ENCODE measurements at regions not wholly inside any gene's neighbourhood (a gene's known extent, or its start where the extent isn't known, plus 50 kb on each side); places are given as distances from the start of the nearest gene placed in this dataset.

DNA sequence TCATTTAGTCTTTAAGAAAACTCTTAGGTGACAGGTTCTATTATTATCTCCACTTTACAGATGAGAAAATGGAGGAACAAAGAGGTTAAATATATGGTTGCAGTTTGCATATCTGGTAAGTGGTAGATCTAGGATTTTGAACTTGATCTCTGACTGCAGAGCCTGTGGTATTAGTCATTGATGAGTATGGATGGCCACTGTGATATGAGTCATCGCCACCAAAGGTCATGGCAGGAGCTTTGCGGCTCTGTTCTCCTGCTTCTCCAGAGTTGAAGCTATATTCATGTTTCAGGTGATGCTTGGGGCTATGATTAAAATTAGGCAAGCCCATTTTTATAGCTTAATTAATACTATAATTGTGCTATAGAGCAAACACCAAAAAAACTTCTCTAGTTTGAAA lies 306.2 kb upstream of the DPPA4 start:
- Histone ChIP-seq H3K9me3 (ENCODE audit: low read length) (no peaks in the 10 kb centered on the region), H2AFZ (ENCODE audit: low read length) (no peak overlapping the region), H3K4me2 (ENCODE audit: low read length) (no peak overlapping the region), H4K20me1 (ENCODE audit: insufficient read depth, low read length) (no peaks in the 10 kb centered on the region), H3K27ac (ENCODE audit: low read depth, low read length, poor library complexity, severe bottlenecking) (no peak overlapping the region), H3K36me3 (ENCODE audit: insufficient read depth, low read length) (no peaks in the 10 kb centered on the region), H3K79me2 (ENCODE audit: insufficient read depth, low read depth, low read length) (no peaks in the 10 kb centered on the region), H3K9me2 (ENCODE audit: insufficient read depth, low read length) (no peaks in the 10 kb centered on the region), H3K4me1 (ENCODE audit: insufficient read depth, low read length, poor library complexity, severe bottlenecking) (no peaks in the 10 kb centered on the region), H3K4me3 (ENCODE audit: low read depth, low read length, poor library complexity, severe bottlenecking) (no peak overlapping the region)
- ChIA-PET POLR2A (no interaction called here), CTCF (ENCODE audit: unreplicated experiment) (no interaction called here)
- intact Hi-C loops (cut with micrococcal nuclease; ENCODE audit: unreplicated experiment) = no loop called here
- BruUV-seq (replicated peaks) = no TSS peak
- no peak for DNase-seq (ENCODE audit: low spot score)
- no peak for TF ChIP-seq EZH2phosphoT487 (IDR thresholded peaks at IDR 0.05; ENCODE audit: borderline replicate concordance, low read depth, low read length)
- TF ChIP-seq, protein P1, sequence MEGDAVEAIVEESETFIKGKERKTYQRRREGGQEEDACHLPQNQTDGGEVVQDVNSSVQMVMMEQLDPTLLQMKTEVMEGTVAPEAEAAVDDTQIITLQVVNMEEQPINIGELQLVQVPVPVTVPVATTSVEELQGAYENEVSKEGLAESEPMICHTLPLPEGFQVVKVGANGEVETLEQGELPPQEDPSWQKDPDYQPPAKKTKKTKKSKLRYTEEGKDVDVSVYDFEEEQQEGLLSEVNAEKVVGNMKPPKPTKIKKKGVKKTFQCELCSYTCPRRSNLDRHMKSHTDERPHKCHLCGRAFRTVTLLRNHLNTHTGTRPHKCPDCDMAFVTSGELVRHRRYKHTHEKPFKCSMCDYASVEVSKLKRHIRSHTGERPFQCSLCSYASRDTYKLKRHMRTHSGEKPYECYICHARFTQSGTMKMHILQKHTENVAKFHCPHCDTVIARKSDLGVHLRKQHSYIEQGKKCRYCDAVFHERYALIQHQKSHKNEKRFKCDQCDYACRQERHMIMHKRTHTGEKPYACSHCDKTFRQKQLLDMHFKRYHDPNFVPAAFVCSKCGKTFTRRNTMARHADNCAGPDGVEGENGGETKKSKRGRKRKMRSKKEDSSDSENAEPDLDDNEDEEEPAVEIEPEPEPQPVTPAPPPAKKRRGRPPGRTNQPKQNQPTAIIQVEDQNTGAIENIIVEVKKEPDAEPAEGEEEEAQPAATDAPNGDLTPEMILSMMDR (conservative IDR thresholded peaks at IDR 0.05; ENCODE audit: low read length) = no peak

DNA sequence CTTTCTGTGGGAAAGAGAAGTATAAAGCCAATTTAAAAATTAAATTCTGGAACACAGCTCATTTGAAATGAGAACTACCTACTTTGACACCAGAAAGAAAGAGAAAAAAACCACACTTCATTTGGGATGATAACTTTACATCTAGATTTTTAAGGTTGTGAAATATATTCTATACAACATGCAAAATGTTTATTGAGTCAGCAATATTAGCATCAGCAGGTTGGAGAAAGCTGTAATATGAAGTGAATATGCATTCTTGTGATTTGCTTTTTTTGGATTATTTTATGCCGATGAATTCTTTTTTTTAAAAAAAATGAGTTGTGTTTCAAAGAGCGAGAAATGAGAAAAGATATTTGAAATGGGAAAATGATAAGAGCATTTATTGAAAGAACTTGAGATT lies 307.0 kb upstream of the DPPA4 start:
- no peak overlapping the region for H3K27ac ChIP-seq (ENCODE audit: low read depth, low read length, poor library complexity, severe bottlenecking)
- H3K9me3 ChIP-seq (ENCODE audit: low read length) = no peaks in the 10 kb centered on the region
- no peaks in the 10 kb centered on the region for H3K79me2 ChIP-seq (ENCODE audit: insufficient read depth, low read depth, low read length)
- DNase-seq (ENCODE audit: low spot score) = no peak
- intact Hi-C loops (cut with micrococcal nuclease; ENCODE audit: unreplicated experiment) = no loop called here
- no TSS peak for BruUV-seq (replicated peaks)
- CTCF ChIA-PET (ENCODE audit: unreplicated experiment) = no interaction called here
- no peak overlapping the region for H2AFZ ChIP-seq (ENCODE audit: low read length)
- no peaks in the 10 kb centered on the region for H4K20me1 ChIP-seq (ENCODE audit: insufficient read depth, low read length)
- no peaks in the 10 kb centered on the region for H3K4me1 ChIP-seq (ENCODE audit: insufficient read depth, low read length, poor library complexity, severe bottlenecking)
- H3K4me2 ChIP-seq (ENCODE audit: low read length) = no peak overlapping the region
- H3K4me3 ChIP-seq (ENCODE audit: low read depth, low read length, poor library complexity, severe bottlenecking) = no peak overlapping the region
- TF ChIP-seq, protein P1 (conservative IDR thresholded peaks at IDR 0.05; ENCODE audit: low read length) = no peak
- TF ChIP-seq EZH2phosphoT487 (IDR thresholded peaks at IDR 0.05; ENCODE audit: borderline replicate concordance, low read depth, low read length) = no peak
- H3K36me3 ChIP-seq (ENCODE audit: insufficient read depth, low read length) = no peaks in the 10 kb centered on the region
- POLR2A ChIA-PET = no interaction called here
- no peaks in the 10 kb centered on the region for H3K9me2 ChIP-seq (ENCODE audit: insufficient read depth, low read length)

DNA sequence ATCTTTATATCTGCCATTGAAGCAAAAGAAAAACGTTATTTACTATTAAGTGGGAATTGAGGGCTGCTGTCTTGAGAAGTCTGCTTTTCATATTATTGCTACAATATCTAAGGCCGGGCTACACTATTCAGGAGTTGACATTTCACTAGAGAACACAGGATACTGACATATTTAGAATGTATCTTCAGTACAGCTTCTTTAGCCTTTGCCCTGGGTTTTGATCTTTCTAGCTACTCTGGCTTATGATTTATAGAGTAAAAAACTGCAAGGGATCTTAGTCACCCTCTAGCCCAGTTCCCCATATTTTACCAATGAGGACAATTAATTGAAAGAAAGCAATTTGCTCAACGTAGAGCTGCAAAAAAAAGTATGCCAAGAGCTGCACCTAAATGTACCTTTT lies 307.4 kb upstream of the DPPA4 start:
- no peaks in the 10 kb centered on the region for H3K4me1 ChIP-seq (ENCODE audit: insufficient read depth, low read length, poor library complexity, severe bottlenecking)
- H3K9me2 ChIP-seq (ENCODE audit: insufficient read depth, low read length) = no peaks in the 10 kb centered on the region
- H3K4me2 ChIP-seq (ENCODE audit: low read length) = no peak overlapping the region
- TF ChIP-seq EZH2phosphoT487 (IDR thresholded peaks at IDR 0.05; ENCODE audit: borderline replicate concordance, low read depth, low read length) = no peak
- TF ChIP-seq, protein P1 (conservative IDR thresholded peaks at IDR 0.05; ENCODE audit: low read length) = no peak
- no peak overlapping the region for H3K27ac ChIP-seq (ENCODE audit: low read depth, low read length, poor library complexity, severe bottlenecking)
- ChIA-PET POLR2A (no interaction called here), CTCF (ENCODE audit: unreplicated experiment) (no interaction called here)
- intact Hi-C loops (cut with micrococcal nuclease; ENCODE audit: unreplicated experiment) = no loop called here
- H3K36me3 ChIP-seq (ENCODE audit: insufficient read depth, low read length) = no peaks in the 10 kb centered on the region
- H4K20me1 ChIP-seq (ENCODE audit: insufficient read depth, low read length) = no peaks in the 10 kb centered on the region
- no TSS peak for BruUV-seq (replicated peaks)
- no peak overlapping the region for H3K4me3 ChIP-seq (ENCODE audit: low read depth, low read length, poor library complexity, severe bottlenecking)
- no peaks in the 10 kb centered on the region for H3K79me2 ChIP-seq (ENCODE audit: insufficient read depth, low read depth, low read length)
- H2AFZ ChIP-seq (ENCODE audit: low read length) = no peak overlapping the region
- no peaks in the 10 kb centered on the region for H3K9me3 ChIP-seq (ENCODE audit: low read length)
- DNase-seq (ENCODE audit: low spot score) = no peak
